HG03469 (cell line): ENCODE measurements at regions not wholly inside any gene's neighbourhood (a gene's known extent, or its start where the extent isn't known, plus 50 kb on each side); places are given as distances from the start of the nearest gene placed in this dataset.

ENCODE experiments used
- ATAC-seq: cut with Tn5 transposase; IDR thresholded peaks from one replicate; pipeline ENCODE4 v1.9.1; 2021; ENCODE audit warnings: mild to moderate bottlenecking, moderate library complexity, moderate number of reproducible peaks; ENCODE audit not compliant: unreplicated experiment

- ATAC-seq, result no peak
Observed at GRCh38 chr4:89439533-89439932, 131.9 kb upstream of the GPRIN3 start.

GRCh38 chr4:89438102-89438831, 130.7 kb upstream of the GPRIN3 start:
- ATAC-seq, result no peak

GRCh38 chr4:89434364-89434988, 126.9 kb upstream of the GPRIN3 start:
- ATAC-seq, result peak; percentile 75

- no peak for ATAC-seq
Observed at GRCh38 chr4:89427782-89428181, 120.2 kb upstream of the GPRIN3 start.

- ATAC-seq, result no peak
Observed at GRCh38 chr4:89425023-89425422, 117.4 kb upstream of the GPRIN3 start.

- no peak for ATAC-seq
Observed at GRCh38 chr4:89422441-89422990, 114.9 kb upstream of the GPRIN3 start.

- no peak for ATAC-seq
Observed at GRCh38 chr4:89420507-89420906, 112.9 kb upstream of the GPRIN3 start.

GRCh38 chr4:89419111-89419695, 111.6 kb upstream of the GPRIN3 start:
- ATAC-seq, result no peak

GRCh38 chr4:89416960-89417359, 109.4 kb upstream of the GPRIN3 start:
- no peak for ATAC-seq

GRCh38 chr4:89413518-89413917, 105.9 kb upstream of the GPRIN3 start:
- ATAC-seq, result no peak

GRCh38 chr4:89411539-89412309, 104.1 kb upstream of the GPRIN3 start:
- no peak for ATAC-seq

GRCh38 chr4:89410687-89411086, 103.1 kb upstream of the GPRIN3 start:
- no peak for ATAC-seq

- no peak for ATAC-seq
Observed at GRCh38 chr4:89404530-89404929, 96.9 kb upstream of the GPRIN3 start.

- no peak for ATAC-seq
Observed at GRCh38 chr4:89403826-89404225, 96.2 kb upstream of the GPRIN3 start.

GRCh38 chr4:89400287-89401035, 92.9 kb upstream of the GPRIN3 start:
- no peak for ATAC-seq

- ATAC-seq, result no peak
Observed at GRCh38 chr4:89398644-89399043, 91.0 kb upstream of the GPRIN3 start.

GRCh38 chr4:89398146-89398545, 90.5 kb upstream of the GPRIN3 start:
- ATAC-seq, result no peak

- no peak for ATAC-seq
Observed at GRCh38 chr4:89397441-89397840, 89.8 kb upstream of the GPRIN3 start.

GRCh38 chr4:89382439-89382838, 74.8 kb upstream of the GPRIN3 start:
- no peak for ATAC-seq

GRCh38 chr4:89380980-89381379, 73.4 kb upstream of the GPRIN3 start:
- no peak for ATAC-seq
